Hematopoietic multipotent progenitor cell treated with erythropoietin and hydrocortisone succinate and interleukin-3 and kit ligand, for 17 days (in vitro differentiated cells): ENCODE measurements at regions not wholly inside any gene's neighbourhood (a gene's known extent, or its start where the extent isn't known, plus 50 kb on each side); places are given as distances from the start of the nearest gene placed in this dataset.
"Not testable (repeated sequence)": the region's sequence is repeated elsewhere in the genome, so short reads cannot be mapped to it uniquely, and the experiment has no call there.

Experiments
- DNase-seq: peaks from one replicate; pipeline ENCODE4 v3.0.0-alpha.2; 2015; ENCODE audit warnings: low spot score

DNA sequence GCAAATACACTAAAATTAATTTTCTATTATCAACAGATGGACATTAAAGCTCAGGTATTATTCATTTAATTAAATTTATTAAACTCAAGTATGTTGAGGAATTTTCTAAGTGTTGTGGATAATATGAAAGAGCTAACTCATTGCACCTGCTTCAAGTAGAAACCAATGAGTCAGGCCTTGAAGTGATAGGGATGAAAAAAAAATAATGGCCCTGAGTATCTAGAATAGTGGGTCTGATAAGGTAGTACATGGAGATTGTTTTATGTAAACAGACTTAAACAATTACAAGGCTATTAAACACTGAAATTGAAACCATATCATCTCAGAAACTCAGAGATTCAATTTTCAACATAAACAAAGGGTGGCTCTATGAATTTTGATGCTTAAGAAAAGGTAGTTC lies 857.1 kb upstream of the GBE1 start:
- DNase-seq = no peak

DNA sequence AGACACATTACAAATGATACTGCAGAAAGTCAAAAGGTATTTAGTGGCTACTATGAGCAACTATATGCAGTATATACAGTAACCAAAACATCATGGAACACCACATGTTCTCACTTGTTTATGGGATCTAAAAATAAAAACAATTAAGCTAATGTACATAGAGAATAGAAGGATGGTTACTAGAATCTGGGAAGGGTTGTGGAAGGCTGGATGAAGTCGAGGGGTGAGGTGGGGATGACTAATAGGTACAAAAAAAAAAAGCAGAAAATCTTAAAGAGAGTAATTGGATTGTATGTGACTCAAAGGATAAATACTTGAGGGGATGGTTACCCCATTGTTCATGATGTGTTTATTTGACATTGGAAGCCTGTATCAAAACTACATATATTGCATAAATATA lies 848.8 kb upstream of the GBE1 start:
- no peak for DNase-seq

DNA sequence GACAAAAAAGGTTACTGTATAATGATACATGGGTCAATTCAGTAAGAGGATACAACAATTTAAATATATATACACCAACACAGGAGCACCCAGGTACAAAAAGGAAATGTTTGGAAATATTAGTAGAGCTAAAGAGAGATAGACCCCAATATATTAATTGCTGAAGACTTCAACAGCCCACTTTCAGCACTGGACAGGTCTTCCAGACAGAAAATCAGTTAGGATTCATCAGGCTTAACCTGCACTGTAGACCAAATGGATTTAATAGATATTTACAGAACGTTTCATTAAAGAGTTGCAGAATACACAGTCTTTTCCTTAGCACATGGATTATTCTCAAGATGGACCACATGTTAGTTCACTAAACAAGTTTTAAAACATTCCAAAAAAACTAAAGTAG lies 845.9 kb upstream of the GBE1 start:
- no peak for DNase-seq

DNA sequence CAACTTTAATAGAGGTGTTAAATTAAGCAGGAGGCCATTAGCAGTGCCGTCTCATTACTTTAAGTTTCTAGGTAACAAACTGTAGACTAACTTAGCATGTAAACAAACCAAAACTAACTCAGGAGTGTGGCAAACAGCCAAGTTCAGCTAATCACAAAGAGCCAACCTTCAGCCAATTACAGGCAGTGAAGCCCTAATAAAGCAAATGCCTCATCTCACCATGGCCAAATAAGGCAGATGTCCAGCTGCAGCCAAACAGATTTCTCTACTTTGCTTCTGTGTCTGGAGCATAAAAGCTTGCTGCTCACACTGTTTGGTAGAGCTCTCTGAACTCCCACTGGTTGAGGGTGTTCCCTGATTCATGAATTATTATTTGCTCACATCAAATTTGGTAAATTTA lies 835.4 kb upstream of the GBE1 start:
- DNase-seq = no peak

DNA sequence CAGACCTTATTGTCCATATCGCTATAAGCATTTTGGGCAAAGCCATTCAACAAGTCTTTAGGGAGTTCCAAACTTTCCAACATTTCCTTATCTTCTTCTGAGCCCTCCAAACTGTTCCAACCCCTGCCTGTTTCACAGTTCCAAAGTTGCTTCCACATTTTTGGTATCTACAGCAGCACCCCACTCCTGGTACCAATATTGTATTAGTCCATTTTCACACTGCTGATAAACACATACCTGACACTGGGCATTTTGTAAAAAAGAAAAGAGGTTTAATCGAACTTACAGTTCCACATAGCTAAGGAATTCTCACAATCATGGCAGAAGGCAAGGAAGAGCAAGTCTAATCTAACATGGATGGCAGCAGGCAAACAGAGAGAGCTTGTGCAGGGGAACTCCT lies 834.1 kb upstream of the GBE1 start:
- no peak for DNase-seq

DNA sequence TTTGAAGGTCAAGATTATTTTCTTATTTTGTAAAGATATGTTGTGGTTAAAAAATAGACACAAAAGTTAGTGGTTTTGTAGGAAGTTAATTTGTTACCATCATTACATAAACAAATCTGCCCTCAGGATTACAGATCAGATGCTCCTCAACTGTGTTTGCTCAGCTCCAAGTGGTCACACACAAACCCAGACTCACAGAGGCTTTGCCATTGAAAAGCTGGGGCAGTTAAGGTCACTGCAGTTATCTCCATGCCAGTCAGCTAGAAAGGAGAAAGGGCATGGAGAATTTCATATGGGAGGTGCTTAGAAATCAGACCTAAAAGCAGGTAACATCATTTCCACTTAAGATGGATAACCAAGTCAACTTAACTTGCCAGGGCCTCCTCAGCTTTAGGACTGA lies 825.7 kb upstream of the GBE1 start:
- DNase-seq = no peak

DNA sequence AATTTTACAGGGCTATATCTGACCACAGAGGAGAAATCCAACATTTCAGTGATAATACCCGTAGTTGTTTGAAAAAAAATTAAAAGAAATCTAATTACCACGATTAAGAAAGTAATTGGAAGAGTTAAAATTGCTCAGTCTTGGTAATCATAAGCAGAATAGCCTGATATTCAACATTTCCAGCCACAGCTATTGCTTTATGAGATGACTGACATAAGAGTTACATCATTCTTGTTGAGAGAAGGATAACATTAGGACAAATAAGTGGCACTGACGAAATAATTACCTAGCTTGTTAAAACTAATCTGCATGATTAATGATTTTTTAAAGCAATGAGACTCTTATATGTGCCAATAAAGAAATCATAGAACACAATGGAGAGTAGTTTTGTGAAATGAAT lies 825.0 kb upstream of the GBE1 start:
- no peak for DNase-seq

DNA sequence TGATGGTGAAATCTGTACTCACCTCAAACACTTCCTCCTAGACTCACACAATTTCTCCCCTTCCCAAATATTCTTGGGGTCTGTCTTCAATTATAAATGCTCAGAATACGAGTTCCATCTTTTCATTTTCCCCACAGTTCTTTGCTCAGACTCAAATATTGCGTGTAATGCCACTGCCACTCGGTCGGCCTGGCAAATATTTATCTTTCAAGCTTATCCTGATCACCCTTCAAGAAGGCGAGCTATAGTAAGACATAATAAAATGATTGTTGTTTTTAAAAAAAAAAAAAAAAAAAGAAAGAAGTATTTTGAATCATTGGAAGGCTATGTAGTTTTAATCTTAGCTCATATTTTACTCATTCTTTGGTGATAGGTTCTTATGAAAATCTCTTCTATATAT lies 824.6 kb upstream of the GBE1 start:
- DNase-seq = not testable (repeated sequence)

DNA sequence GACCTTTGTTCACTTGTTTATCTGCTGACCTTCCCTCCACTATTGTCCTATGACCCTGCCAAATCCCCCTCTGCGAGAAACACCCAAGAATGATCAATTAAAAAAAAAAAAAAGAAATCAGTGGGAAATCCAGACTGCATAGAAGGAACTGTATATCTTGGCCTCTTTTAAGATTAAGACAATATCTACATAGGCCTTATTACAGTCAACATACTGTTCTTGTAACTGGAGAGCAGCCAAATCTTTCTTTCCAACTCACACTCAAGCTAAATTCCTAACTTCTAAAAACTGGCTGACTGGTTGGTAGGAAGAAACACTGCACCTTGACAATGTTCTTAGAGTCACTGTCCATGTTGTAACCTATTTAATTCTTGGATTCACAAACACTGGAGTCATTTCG lies 824.1 kb upstream of the GBE1 start:
- not testable (repeated sequence) for DNase-seq

DNA sequence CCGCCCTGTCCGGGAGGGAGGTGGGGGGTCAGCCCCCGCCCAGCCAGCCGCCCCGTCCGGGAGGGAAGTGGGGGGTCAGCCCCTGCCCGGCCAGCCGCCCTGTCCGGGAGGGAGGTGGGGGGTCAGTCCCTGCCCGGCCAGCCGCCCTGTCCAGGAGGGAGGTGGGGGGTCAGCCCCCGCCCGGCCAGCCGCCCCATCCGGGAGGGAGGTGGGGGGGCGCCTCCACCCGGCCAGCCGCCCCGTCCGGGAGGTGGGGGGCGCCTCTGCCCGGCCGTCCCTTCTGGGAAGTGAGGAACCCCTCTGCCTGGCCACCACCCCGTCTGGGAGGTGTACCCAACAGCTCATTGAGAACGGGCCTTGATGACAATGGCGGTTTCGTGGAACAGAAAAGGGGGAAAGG lies 823.4 kb upstream of the GBE1 start:
- DNase-seq = not testable (repeated sequence)

DNA sequence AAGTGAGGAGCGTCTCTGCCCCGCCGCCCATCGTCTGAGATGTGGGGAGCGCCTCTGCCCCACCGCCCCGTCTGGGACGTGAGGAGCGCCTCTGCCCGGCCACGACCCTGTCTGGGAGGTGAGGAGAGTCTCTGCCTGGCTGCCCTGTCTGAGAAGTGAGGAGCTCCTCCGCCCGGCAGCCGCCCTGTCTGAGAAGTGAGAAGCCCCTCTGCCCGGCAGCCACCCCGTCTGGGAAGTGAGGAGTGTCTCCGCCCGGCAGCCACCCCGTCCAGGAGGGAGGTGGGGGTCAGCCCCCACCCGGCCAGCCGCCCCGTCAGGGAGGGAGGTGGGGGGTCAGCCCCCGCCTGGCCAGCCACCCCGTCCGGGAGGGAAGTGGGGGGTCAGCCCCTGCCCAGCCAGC lies 823.0 kb upstream of the GBE1 start:
- not testable (repeated sequence) for DNase-seq

DNA sequence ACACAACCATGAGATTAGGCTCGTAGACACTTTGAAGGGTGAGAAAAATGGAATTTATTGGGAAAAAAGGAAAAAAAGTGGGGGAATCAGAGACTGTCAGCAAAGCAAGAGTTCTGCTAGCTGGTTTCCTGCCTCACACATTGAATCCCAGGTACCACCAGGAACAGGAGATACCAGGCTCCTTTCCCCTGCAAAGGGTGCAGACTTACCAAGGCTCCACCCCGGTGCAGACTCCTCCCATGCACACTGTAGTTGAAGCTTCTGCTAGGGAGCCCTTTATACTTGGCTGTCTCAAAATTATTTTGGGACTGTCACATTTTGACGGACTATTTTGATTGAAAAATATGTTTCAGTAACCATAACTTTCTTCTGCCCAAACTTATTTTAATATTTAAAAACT lies 819.9 kb upstream of the GBE1 start:
- DNase-seq = no peak

DNA sequence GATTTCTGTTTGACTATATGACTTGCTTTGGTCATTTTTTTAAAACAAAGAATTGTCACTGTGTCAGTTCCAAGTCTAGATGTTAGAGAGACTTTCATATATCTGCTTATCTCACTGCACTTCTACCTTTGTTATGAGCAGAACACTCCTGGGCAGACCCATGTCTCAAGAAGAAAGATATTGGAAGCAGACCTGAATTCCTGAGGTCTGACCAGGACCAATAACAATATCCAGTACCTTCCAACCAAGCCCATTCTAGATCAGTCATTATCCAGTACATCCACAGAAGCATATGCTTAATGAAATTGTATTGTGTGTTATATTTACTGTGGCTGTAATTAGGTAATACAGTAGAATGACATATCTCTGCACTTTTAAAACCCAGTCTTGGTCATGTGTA lies 811.3 kb upstream of the GBE1 start:
- DNase-seq = no peak

DNA sequence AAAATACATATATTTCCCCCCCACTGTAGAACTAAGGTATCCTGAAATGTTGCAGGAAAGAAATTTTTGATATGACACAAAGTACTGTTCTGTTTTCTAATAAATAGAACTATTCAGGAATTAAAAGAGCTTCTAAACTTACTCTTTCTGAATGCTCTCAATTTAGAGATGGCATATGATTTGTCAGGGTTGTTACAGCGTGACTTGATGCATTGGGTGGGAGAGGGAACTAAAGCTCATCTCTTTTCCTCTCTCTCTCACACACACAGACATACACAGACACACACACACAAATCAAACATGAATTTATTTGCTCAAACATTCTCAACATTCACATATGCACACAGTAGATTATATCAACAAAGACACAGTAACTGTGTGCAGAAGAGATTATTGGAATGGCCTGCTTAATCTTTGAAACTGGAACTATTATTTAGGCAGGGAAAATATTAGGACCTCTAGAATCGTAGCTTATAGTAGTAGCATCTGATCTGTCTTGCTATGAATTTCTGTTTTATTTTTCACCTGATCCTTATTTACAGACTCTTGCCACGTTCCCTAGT lies 807.4 kb upstream of the GBE1 start:
- DNase-seq = no peak

DNA sequence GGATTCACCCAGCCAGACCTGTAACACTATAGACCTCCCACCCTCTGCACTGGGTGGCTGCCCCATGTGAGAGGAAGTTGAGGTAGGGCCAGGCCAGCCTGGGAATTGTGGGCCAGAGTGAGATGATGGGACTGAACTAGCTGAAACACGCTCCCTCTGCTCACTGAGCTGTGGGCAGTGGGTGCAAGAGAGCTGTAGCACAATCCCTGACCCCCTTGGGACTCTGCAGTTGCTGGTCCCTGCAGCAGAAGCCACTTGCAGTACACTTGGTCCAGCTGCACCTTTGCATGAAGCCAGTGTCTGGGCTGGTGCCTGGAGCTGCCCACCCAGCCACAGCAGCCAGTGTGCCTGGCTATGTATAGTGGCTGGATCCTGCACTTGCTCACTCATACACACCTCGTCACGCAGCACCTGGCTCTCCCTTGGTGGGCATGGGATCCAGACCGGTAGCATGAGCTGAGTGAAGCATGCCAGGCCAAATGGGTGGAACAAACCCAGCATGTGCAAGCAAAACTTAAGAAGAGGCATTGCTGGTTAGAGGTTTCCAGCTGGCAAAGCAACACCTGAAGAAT lies 805.7 kb upstream of the GBE1 start:
- DNase-seq = no peak

DNA sequence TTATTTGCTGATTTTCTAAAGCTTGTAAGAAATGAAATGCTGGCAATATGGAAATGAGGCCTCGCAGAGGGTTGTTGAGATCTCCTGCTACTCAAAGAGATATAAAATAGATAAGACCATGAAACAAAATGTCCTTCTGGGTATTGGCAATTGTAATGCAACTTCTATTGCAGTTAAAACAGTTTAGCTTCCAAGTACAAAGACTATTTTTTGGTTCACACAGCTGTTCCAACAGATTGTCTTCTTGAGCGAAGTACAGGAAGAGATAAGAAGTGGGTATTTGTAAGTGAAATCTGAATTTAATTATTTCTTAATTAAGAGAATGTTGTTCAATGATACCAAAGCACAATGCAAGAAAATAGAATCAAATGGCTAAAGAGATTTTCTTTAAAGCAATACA lies 801.5 kb upstream of the GBE1 start:
- no peak for DNase-seq

DNA sequence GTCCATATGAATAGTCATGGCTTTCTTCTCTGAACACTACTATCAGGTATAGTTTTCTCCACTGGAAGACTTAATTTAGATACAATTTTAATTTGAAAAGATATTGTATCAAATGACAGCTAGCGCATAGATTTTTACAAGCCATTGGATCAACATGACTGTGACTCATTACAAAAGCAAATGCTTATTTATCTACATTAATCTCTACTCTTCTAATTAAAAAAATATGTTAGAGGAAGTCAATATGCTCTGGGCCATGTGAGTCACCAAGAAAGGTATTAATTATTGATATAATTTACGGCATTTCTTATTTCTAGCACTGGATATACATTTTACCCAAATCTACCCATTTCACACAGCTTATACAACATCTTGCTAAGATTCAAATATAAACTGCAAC lies 800.3 kb upstream of the GBE1 start:
- DNase-seq = no peak

DNA sequence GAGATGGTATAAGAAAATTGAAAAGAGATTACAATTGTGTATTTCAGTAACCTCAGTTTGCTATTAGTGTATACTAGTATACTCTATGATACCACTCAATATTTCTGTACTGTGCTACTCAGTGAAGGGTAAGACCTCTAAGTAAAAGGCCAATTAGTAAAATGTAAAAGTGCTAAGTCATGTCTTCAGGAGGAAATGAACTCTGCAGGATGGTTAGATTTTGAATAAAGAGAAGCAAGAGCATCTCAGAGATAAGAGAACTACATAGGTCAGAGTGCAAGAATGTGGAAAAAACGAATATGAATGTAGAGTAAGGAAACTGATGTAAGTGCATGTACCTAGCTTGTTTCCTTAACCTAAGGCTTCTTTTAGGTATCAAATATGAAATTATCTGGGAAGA lies 796.6 kb upstream of the GBE1 start:
- no peak for DNase-seq

DNA sequence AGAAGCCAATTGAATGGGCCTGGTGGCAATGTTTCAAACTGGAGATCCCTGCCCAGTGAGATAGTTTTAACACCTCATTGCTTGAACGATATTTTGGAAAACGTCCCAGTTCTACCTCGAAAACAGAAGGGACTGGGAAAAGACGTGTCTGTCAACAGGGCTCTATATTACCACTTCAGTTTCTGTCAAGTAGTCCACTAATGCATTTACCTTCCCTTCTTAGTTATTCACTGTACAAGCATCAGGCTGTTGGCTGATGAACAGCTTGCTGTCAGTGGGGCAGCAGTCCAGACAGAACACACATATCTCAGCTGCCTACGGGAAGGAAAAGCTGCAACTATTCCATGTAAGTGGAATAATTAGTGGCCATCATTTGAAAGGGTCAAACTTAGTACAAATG lies 794.7 kb upstream of the GBE1 start:
- DNase-seq = no peak

DNA sequence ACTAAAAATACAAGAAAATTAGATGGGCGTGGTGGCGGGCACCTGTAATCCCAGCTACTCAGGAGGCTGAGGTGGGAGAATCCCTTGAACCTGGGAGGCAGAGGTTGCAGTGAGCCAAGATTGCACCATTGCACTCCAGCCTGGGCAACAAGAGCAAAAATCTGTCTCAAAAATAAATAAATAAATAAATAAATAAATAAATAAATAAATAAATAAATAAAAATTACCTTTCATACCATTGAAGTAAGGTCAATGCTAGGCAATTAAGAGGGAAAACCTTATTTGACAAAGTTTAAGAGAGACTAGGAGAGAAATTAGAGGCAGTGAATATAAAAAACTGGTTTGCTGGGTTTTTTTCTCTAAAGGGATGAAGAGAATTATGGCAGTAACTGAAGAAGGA lies 781.1 kb upstream of the GBE1 start:
- not testable (repeated sequence) for DNase-seq

DNA sequence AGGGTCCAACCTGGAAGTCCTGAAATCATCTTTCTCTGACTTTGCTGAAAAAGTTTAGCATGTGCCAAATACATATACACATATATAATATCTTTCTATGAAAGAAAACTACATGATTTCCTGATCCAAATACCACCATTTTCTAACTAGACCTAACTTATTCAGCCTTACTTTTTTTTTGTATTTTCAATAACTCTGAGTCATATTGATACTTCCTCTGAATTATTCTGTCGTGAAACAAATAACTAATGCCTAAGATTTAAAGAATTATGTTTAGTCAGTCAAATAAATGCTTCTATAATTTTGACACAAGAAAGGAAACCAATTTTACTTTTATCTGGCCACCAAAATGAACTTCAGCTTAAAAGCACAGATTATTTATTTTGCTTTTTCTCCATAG lies 760.2 kb upstream of the GBE1 start:
- no peak for DNase-seq

DNA sequence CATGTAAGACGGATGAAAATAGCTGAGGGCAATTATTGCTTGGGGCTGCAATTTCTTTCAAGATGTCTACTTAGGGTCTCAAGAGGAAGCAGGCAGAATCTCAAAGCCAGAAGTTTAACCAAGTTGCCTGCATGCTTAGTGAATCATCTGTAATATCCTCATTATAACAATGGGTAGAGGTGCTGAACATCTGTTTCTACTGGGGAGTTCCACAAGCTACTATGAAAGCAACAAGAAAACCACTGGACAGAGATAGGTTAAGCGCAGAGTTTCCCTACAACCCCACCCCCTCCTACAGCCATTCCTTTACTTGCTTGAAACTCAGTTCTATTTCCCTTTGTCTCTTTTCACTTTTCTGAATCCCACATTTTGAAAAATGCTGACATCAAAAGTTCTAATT lies 759.4 kb upstream of the GBE1 start:
- DNase-seq = no peak

DNA sequence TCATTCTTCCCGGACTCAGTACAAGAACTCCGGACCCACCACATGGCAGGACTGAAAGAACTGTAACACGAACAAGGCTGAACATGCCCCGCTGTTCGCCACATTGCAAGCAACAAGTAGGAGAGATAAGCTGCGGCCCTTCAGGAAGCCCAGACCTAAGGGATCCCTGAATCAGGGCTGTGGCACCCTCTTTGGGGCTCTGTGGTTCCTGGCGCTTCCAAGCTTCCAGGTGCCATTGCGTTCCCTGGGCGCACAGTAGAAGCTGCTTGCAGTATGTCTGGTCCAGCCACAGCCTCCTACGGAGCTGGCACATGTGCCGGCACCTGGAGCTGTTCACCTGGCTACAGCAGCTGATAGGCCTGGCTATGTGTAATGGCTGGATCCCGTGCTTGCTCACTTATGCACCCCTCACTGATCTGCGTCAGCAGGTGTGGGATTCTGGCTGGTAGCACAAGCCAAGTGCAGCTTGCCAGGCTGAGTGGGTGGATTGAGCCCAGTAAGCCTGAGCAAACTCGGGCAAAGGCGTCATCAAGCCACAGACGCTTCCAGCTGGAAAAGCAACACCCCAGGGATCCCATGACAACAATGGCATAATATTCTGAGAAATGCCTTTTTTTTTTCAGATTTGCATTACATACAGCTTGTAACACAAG lies 748.6 kb upstream of the GBE1 start:
- DNase-seq = no peak
